Neural progenitor cell (in vitro differentiated cells): ENCODE measurements at regions not wholly inside any gene's neighbourhood (a gene's known extent, or its start where the extent isn't known, plus 50 kb on each side); places are given as distances from the start of the nearest gene placed in this dataset.

Experiments
- DNase-seq: peaks from one replicate; pipeline ENCODE4 v3.0.0-alpha.2; 2016; ENCODE audit warnings: low spot score
- H2AFZ ChIP-seq: fragments of 200-600 bp; sonication (generic); replicated peaks from 2 replicates; pipeline ENCODE4 v1.6.1; 2016; ENCODE audit warnings: antibody characterized with exemption
- H3F3A ChIP-seq: fragments of 200-600 bp; sonication (generic); 2 replicates; pipeline ENCODE4 v1.6.1; 2016; ENCODE audit warnings: antibody characterized with exemption, low read depth
- H3K27ac ChIP-seq: fragments of 200-600 bp; sonication (generic); 2 replicates; pipeline ENCODE4 v1.5.1; 2016; ENCODE audit warnings: mild to moderate bottlenecking
- H3K27me3 ChIP-seq: fragments of 200-600 bp; sonication (generic); 2 replicates; pipeline ENCODE4 v1.6.1; 2016; ENCODE audit warnings: mild to moderate bottlenecking, moderate library complexity
- H3K36me3 ChIP-seq: fragments of 200-600 bp; sonication (generic); 2 replicates; pipeline ENCODE4 v1.5.1; 2016
- H3K4me1 ChIP-seq: fragments of 200-600 bp; sonication (generic); 2 replicates; pipeline ENCODE4 v1.6.1; 2016; ENCODE audit warnings: mixed run types
- H3K4me2 ChIP-seq: fragments of 200-600 bp; sonication (generic); 2 replicates; pipeline ENCODE4 v1.6.1; 2016
- H3K4me3 ChIP-seq: fragments of 200-600 bp; sonication (generic); 2 replicates; pipeline ENCODE4 v1.5.1; 2016
- H3K79me2 ChIP-seq: fragments of 200-600 bp; sonication (generic); 2 replicates; pipeline ENCODE4 v1.6.1; 2016; ENCODE audit warnings: low read depth
- H3K9ac ChIP-seq: fragments of 200-600 bp; sonication (generic); 2 replicates; pipeline ENCODE4 v1.6.1; 2016
- H3K9me3 ChIP-seq: fragments of 200-600 bp; sonication (generic); 2 replicates; pipeline ENCODE4 v1.5.1; 2016; ENCODE audit warnings: low read depth
- H4K20me1 ChIP-seq: fragments of 200-600 bp; sonication (generic); 2 replicates; pipeline ENCODE4 v1.6.1; 2016; ENCODE audit warnings: low read depth
- H3K27ac Mint-ChIP-seq: 3 replicates; pipeline ENCODE4 v1.8.0; 2021; ENCODE audit warnings: mixed read lengths
- H3K27me3 Mint-ChIP-seq: 2 replicates; pipeline ENCODE4 v1.8.0; 2022; ENCODE audit warnings: low read depth, mild to moderate bottlenecking, inconsistent platforms, moderate library complexity, mixed read lengths; ENCODE audit not compliant: insufficient read depth
- H3K36me3 Mint-ChIP-seq: 3 replicates; pipeline ENCODE4 v1.8.0; 2021; ENCODE audit warnings: mixed read lengths
- H3K4me1 Mint-ChIP-seq: 3 replicates; pipeline ENCODE4 v1.8.0; 2021; ENCODE audit warnings: mixed read lengths
- H3K4me3 Mint-ChIP-seq: 3 replicates; pipeline ENCODE4 v1.8.0; 2021; ENCODE audit warnings: mild to moderate bottlenecking, moderate library complexity, mixed read lengths
- H3K9me3 Mint-ChIP-seq: 3 replicates; pipeline ENCODE4 v1.8.0; 2020; ENCODE audit warnings: mixed read lengths
- EZH2 ChIP-seq: fragments of 200-600 bp; sonication (generic); IDR thresholded peaks from 2 replicates; pipeline ENCODE4 v1.6.1; 2017; ENCODE audit warnings: antibody characterized with exemption, mild to moderate bottlenecking, moderate library complexity
- EZH2phosphoT487 ChIP-seq: fragments of 200-600 bp; sonication (generic); IDR thresholded peaks from 2 replicates; pipeline ENCODE4 v1.6.1; 2017; ENCODE audit warnings: antibody characterized with exemption
- TF ChIP-seq, protein P1 (sequence below): fragments of 200-600 bp; sonication (generic); IDR thresholded peaks from 2 replicates; pipeline ENCODE4 v1.5.1; 2017; ENCODE audit warnings: antibody characterized with exemption, mild to moderate bottlenecking

DNA sequence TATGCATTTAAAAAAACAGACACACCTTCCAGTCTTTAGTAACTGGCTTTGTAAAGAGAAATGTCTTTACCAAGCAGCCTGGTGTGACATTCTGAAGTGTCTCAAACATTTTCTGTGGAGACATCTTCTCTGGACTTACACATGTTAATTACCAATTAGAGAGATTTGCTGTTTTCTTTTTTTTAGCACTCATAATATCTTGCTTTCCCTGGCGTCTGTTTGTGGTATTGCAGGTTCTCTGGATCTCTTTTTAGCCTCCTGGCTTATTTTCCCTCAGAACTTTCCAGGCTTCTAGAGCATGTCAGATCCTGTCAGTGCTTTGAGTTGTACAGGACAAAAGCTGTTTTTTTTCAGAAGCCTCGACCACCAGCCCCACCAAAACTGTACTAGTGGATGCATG lies 92.5 kb downstream of the MSX2 start:
- Histone ChIP-seq H3K4me3 (no peak overlapping the region), H3K9ac (no peak overlapping the region), H3K9me3 (no peaks in the 10 kb centered on the region), H4K20me1 (no peaks in the 10 kb centered on the region), H3F3A (no peaks in the 10 kb centered on the region), H3K27me3 (no peaks in the 10 kb centered on the region), H2AFZ (peak overlapping the region; percentile 42), H3K36me3 (no peaks in the 10 kb centered on the region), H3K4me2 (no peak overlapping the region), H3K4me1 (no peaks in the 10 kb centered on the region), H3K27ac (no peak overlapping the region), H3K79me2 (no peaks in the 10 kb centered on the region)
- H3K4me1 Mint-ChIP-seq, result peaks cover 2% of the 10 kb centered on the region
- peaks cover 5% of the 10 kb centered on the region for H3K9me3 Mint-ChIP-seq
- peak; percentile 30 for DNase-seq
- peaks cover 4% of the 10 kb centered on the region for H3K27me3 Mint-ChIP-seq
- no peak for TF ChIP-seq EZH2
- TF ChIP-seq, protein P1, sequence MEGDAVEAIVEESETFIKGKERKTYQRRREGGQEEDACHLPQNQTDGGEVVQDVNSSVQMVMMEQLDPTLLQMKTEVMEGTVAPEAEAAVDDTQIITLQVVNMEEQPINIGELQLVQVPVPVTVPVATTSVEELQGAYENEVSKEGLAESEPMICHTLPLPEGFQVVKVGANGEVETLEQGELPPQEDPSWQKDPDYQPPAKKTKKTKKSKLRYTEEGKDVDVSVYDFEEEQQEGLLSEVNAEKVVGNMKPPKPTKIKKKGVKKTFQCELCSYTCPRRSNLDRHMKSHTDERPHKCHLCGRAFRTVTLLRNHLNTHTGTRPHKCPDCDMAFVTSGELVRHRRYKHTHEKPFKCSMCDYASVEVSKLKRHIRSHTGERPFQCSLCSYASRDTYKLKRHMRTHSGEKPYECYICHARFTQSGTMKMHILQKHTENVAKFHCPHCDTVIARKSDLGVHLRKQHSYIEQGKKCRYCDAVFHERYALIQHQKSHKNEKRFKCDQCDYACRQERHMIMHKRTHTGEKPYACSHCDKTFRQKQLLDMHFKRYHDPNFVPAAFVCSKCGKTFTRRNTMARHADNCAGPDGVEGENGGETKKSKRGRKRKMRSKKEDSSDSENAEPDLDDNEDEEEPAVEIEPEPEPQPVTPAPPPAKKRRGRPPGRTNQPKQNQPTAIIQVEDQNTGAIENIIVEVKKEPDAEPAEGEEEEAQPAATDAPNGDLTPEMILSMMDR, result peak; percentile 55
- H3K36me3 Mint-ChIP-seq, result no peaks in the 10 kb centered on the region
- no peak overlapping the region for H3K4me3 Mint-ChIP-seq
- H3K27ac Mint-ChIP-seq, result no peak overlapping the region

DNA sequence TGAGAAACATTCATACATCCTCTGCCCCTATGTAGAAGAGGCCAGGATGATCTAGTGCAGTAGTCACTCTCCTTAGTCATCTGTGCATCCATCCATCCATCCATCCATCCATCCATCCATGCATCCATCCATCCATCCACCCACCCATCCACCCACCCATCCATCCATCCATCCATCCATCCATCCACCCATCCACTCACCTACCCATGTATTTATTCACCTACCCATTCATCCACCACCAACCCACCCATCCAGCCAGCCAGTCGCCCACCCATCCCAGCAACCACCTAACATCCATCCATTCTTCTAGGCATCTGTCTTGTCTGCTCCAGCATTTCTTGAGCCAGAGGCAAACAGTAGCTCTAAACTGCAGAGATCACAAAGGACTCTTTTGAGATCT lies 87.1 kb downstream of the MSX2 start:
- H3K9me3 Mint-ChIP-seq, result peaks cover 2% of the 10 kb centered on the region
- TF ChIP-seq EZH2phosphoT487, result no peak
- no peak for TF ChIP-seq EZH2
- TF ChIP-seq, protein P1, result no peak
- H3K36me3 Mint-ChIP-seq, result no peaks in the 10 kb centered on the region
- Histone ChIP-seq H3F3A (no peaks in the 10 kb centered on the region), H3K79me2 (no peaks in the 10 kb centered on the region), H3K9ac (no peak overlapping the region), H3K27me3 (no peaks in the 10 kb centered on the region), H3K9me3 (no peaks in the 10 kb centered on the region), H3K4me1 (no peaks in the 10 kb centered on the region), H3K4me3 (no peak overlapping the region), H4K20me1 (no peaks in the 10 kb centered on the region), H2AFZ (no peak overlapping the region), H3K27ac (no peak overlapping the region), H3K4me2 (no peak overlapping the region), H3K36me3 (no peaks in the 10 kb centered on the region)
- H3K27ac Mint-ChIP-seq, result no peak overlapping the region
- peaks cover 8% of the 10 kb centered on the region for H3K4me1 Mint-ChIP-seq
- H3K27me3 Mint-ChIP-seq, result peaks cover 9% of the 10 kb centered on the region
- DNase-seq, result no peak
- H3K4me3 Mint-ChIP-seq, result no peak overlapping the region

DNA sequence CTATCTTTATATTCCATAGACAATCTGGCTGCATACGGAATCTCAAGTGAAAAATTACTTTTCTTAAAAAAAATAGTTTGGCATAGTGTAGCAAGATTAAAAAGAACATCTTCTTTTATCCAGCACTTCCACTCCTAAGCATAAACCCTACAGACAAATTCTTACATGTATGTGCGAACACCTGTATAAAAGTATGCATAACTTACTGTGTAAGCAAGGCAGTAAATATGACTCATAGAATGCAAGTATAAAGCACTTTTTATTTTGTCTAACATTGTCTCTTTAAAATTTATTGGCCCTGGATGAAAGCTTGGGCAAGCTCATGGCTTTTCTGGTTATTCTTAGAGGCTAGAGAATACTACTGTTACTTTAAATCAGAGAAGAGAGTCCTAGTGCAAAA lies 86.4 kb downstream of the MSX2 start:
- Mint-ChIP-seq H3K9me3 (peaks cover 2% of the 10 kb centered on the region), H3K27ac (no peak overlapping the region), H3K27me3 (peaks cover 9% of the 10 kb centered on the region), H3K4me1 (peaks cover 8% of the 10 kb centered on the region), H3K4me3 (no peak overlapping the region), H3K36me3 (no peaks in the 10 kb centered on the region)
- DNase-seq, result no peak
- Histone ChIP-seq H3F3A (no peaks in the 10 kb centered on the region), H4K20me1 (no peaks in the 10 kb centered on the region), H3K4me2 (no peak overlapping the region), H3K27ac (no peak overlapping the region), H2AFZ (no peak overlapping the region), H3K4me3 (no peak overlapping the region), H3K9ac (no peak overlapping the region), H3K79me2 (no peaks in the 10 kb centered on the region), H3K36me3 (no peaks in the 10 kb centered on the region), H3K27me3 (no peaks in the 10 kb centered on the region), H3K4me1 (no peaks in the 10 kb centered on the region), H3K9me3 (no peaks in the 10 kb centered on the region)
- TF ChIP-seq, protein P1, result no peak
- TF ChIP-seq EZH2 (no peak), EZH2phosphoT487 (no peak)

DNA sequence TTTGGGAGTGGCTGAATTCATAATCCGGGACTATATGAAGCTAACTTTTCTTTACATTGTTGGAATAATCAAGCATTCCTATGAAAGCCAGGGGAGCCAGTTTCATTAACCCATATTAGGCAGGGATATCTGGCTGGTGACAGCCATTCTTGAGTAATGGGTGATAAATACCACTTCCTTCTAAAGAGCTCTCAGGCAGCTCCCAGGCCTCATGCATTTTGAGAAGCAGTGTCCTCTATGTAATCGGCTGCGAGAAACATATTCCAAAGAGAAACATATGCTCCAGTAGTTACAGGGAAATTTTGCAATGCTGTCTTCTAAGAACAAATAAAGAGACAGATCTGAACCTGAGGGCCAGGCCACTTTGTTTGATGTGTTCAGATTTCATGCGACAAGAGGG lies 83.1 kb downstream of the MSX2 start:
- TF ChIP-seq, protein P1, result no peak
- TF ChIP-seq EZH2, result no peak
- TF ChIP-seq EZH2phosphoT487, result no peak
- H3K27me3 ChIP-seq, result no peaks in the 10 kb centered on the region
- H3K4me3 ChIP-seq, result no peak overlapping the region
- H3K36me3 ChIP-seq, result no peaks in the 10 kb centered on the region
- no peaks in the 10 kb centered on the region for H3K79me2 ChIP-seq
- H3K9me3 ChIP-seq, result no peaks in the 10 kb centered on the region
- peaks cover 9% of the 10 kb centered on the region for H3K27me3 Mint-ChIP-seq
- H2AFZ ChIP-seq, result peak overlapping the region; percentile 65
- H3K4me1 Mint-ChIP-seq, result peaks cover 8% of the 10 kb centered on the region
- peaks cover 10% of the 10 kb centered on the region for H3K9me3 Mint-ChIP-seq
- no peaks in the 10 kb centered on the region for H3F3A ChIP-seq
- H3K4me2 ChIP-seq, result no peak overlapping the region
- no peak for DNase-seq
- H3K4me3 Mint-ChIP-seq, result no peak overlapping the region
- H3K36me3 Mint-ChIP-seq, result no peaks in the 10 kb centered on the region
- no peak overlapping the region for H3K9ac ChIP-seq
- H3K27ac Mint-ChIP-seq, result no peak overlapping the region
- no peak overlapping the region for H3K27ac ChIP-seq
- H4K20me1 ChIP-seq, result no peaks in the 10 kb centered on the region
- no peaks in the 10 kb centered on the region for H3K4me1 ChIP-seq
